ENCODE measurements at regions not wholly inside any gene's neighbourhood (a gene's known extent, or its start where the extent isn't known, plus 50 kb on each side); places are given as distances from the start of the nearest gene placed in this dataset.
"Not testable (repeated sequence)": the region's sequence is repeated elsewhere in the genome, so short reads cannot be mapped to it uniquely, and the experiment has no call there.

DNA sequence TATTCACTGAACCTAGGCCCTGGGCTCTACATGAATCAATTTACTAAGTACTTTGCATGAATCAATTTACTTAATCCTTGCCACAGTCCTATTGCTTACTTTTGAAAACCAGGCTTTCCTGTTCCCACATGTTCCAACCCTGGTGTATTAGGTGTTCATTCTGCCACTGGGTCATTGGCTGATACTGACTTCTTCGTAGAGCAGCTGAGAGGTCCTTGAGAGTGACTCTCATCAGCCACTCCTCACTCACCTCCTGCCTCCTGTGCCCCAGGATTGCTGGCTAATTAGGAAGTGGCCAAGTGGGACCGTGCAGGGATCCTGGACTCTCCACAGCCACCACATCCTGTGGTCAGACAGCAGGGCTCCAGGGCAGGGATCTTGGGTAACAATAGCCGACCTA, 172.7 kb upstream of the CXorf66 start:
- H2AFZ ChIP-seq (ENCODE audit: control insufficient read depth, low read depth, low read length); BruUV-seq (replicated peaks); SMC1A ChIA-PET (ENCODE audit: uncharacterized antibody, unreplicated experiment); H3K4me2 ChIP-seq (ENCODE audit: control insufficient read depth, insufficient read depth); DNase-seq (ENCODE audit: low read depth, low spot score); H3K79me2 ChIP-seq (ENCODE audit: control insufficient read depth, insufficient read depth, low read length); H3K27ac ChIP-seq (ENCODE audit: control insufficient read depth, insufficient read depth); H3K9me3 ChIP-seq (replicated peaks; ENCODE audit: control insufficient read depth, insufficient read depth, low read length); H3K4me3 ChIP-seq; RAD21 ChIA-PET (ENCODE audit: unreplicated experiment); FAIRE-seq; intact Hi-C loops (cut with micrococcal nuclease; ENCODE audit: unreplicated experiment); H3K9ac ChIP-seq (ENCODE audit: control insufficient read depth, insufficient read depth, low read length); CTCF ChIA-PET; H3K36me3 ChIP-seq (ENCODE audit: control insufficient read depth in 2 of 2, insufficient read depth in 2 of 2, low read length in 1 of 2); H3K27me3 ChIP-seq (replicated peaks in 1 of 2; ENCODE audit: control insufficient read depth in 2 of 2, insufficient read depth in 2 of 2, low read length in 1 of 2); POLR2A ChIA-PET; ATAC-seq; H3K4me1 ChIP-seq (ENCODE audit: control insufficient read depth, insufficient read depth, low read length); H4K20me1 ChIP-seq (ENCODE audit: control insufficient read depth, insufficient read depth): not testable (repeated sequence)
- in situ Hi-C loops (cut with MboI), result loop anchor here (5.0 kb wide), 1 partner anchor 61 kb away; no protein-coding TSS in a partner anchor
- 10% methylated on average over 1 of the region's 3 CpGs for WGBS (ENCODE audit: insufficient coverage, insufficient replicate concordance, low lambda C conversion rate, missing lambda C conversion rate)

DNA sequence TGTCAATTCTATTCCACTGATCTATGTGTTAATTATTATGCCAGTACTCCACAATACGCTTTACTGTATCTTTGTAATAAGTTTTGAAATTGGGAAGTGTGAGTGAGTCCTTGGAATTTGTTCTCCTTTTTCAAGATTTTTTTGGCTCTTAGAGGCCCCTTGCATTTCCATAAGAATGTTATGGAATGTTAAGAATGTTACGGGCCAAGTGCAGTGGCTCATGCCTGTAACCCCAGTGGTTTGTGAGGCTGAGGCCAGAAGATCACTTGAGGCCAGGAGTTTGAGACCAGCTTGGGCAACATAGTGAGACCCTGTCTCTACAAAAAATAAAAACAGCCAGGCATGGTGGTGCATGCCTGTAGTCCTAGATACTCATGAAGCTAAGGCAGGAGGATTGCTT, 167.6 kb upstream of the CXorf66 start:
- in situ Hi-C loops (cut with MboI), result no loop called here
- TF ChIP-seq SIX5 (IDR thresholded peaks at IDR 0.05; ENCODE audit: low read depth, low read length, severe bottlenecking), result no peak
- TF ChIP-seq, protein P1, sequence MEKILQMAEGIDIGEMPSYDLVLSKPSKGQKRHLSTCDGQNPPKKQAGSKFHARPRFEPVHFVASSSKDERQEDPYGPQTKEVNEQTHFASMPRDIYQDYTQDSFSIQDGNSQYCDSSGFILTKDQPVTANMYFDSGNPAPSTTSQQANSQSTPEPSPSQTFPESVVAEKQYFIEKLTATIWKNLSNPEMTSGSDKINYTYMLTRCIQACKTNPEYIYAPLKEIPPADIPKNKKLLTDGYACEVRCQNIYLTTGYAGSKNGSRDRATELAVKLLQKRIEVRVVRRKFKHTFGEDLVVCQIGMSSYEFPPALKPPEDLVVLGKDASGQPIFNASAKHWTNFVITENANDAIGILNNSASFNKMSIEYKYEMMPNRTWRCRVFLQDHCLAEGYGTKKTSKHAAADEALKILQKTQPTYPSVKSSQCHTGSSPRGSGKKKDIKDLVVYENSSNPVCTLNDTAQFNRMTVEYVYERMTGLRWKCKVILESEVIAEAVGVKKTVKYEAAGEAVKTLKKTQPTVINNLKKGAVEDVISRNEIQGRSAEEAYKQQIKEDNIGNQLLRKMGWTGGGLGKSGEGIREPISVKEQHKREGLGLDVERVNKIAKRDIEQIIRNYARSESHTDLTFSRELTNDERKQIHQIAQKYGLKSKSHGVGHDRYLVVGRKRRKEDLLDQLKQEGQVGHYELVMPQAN (conservative IDR thresholded peaks at IDR 0.05), result no peak
- TF ChIP-seq IRF4 (IDR thresholded peaks at IDR 0.05; ENCODE audit: low read depth, low read length), result no peak
- TF ChIP-seq ETV6 (conservative IDR thresholded peaks at IDR 0.05 in 1 of 2, IDR thresholded peaks at IDR 0.05 in 1 of 2; ENCODE audit: borderline replicate concordance in 1 of 2, low read depth in 1 of 2), result no peak
- TF ChIP-seq, protein P2, sequence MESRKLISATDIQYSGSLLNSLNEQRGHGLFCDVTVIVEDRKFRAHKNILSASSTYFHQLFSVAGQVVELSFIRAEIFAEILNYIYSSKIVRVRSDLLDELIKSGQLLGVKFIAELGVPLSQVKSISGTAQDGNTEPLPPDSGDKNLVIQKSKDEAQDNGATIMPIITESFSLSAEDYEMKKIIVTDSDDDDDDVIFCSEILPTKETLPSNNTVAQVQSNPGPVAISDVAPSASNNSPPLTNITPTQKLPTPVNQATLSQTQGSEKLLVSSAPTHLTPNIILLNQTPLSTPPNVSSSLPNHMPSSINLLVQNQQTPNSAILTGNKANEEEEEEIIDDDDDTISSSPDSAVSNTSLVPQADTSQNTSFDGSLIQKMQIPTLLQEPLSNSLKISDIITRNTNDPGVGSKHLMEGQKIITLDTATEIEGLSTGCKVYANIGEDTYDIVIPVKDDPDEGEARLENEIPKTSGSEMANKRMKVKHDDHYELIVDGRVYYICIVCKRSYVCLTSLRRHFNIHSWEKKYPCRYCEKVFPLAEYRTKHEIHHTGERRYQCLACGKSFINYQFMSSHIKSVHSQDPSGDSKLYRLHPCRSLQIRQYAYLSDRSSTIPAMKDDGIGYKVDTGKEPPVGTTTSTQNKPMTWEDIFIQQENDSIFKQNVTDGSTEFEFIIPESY (IDR thresholded peaks at IDR 0.05), result no peak
- TF ChIP-seq CREM (IDR thresholded peaks at IDR 0.05; ENCODE audit: low read depth), result no peak
- TF ChIP-seq, protein P3, sequence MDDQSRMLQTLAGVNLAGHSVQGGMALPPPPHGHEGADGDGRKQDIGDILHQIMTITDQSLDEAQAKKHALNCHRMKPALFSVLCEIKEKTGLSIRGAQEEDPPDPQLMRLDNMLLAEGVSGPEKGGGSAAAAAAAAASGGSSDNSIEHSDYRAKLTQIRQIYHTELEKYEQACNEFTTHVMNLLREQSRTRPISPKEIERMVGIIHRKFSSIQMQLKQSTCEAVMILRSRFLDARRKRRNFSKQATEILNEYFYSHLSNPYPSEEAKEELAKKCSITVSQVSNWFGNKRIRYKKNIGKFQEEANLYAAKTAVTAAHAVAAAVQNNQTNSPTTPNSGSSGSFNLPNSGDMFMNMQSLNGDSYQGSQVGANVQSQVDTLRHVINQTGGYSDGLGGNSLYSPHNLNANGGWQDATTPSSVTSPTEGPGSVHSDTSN (IDR thresholded peaks at IDR 0.05; ENCODE audit: insufficient replicate concordance, low read depth, low read length), result no peak
- no peak for TF ChIP-seq NFYA (IDR thresholded peaks at IDR 0.05; ENCODE audit: borderline replicate concordance, low read depth, low read length)

More for the DNA sequence above, 167.6 kb upstream of the CXorf66 start:
- 22% methylated on average over 2 of the region's 2 CpGs for WGBS (ENCODE audit: insufficient coverage, insufficient replicate concordance, low lambda C conversion rate, missing lambda C conversion rate)
- ChIA-PET POLR2A (no interaction called here), RAD21 (ENCODE audit: unreplicated experiment) (no interaction called here), CTCF (interaction anchor here (0.7 kb wide), 1 partner anchor 358 kb away, joined by 3 read pairs; no protein-coding TSS in a partner anchor), SMC1A (ENCODE audit: uncharacterized antibody, unreplicated experiment) (no interaction called here)
- no peaks in the 10 kb centered on the region for H3K4me1 ChIP-seq (ENCODE audit: control insufficient read depth, insufficient read depth, low read length)
- no peak overlapping the region for H2AFZ ChIP-seq (ENCODE audit: control insufficient read depth, low read depth, low read length)
- H3K9ac ChIP-seq (ENCODE audit: control insufficient read depth, insufficient read depth, low read length), result no peak overlapping the region
- BruUV-seq (replicated peaks), result no TSS peak
- no peak for DNase-seq (ENCODE audit: low read depth, low spot score)
- H4K20me1 ChIP-seq (ENCODE audit: control insufficient read depth, insufficient read depth), result no peaks in the 10 kb centered on the region
- H3K27me3 ChIP-seq (replicated peaks in 1 of 2; ENCODE audit: control insufficient read depth in 2 of 2, insufficient read depth in 2 of 2, low read length in 1 of 2), result no peaks in the 10 kb centered on the region
- no peak for FAIRE-seq
- H3K27ac ChIP-seq (ENCODE audit: control insufficient read depth, insufficient read depth), result no peak overlapping the region
- no peak overlapping the region for H3K4me2 ChIP-seq (ENCODE audit: control insufficient read depth, insufficient read depth)
- intact Hi-C loops (cut with micrococcal nuclease; ENCODE audit: unreplicated experiment), result no loop called here
- no peaks in the 10 kb centered on the region for H3K36me3 ChIP-seq (ENCODE audit: control insufficient read depth in 2 of 2, insufficient read depth in 2 of 2, low read length in 1 of 2)
- H3K79me2 ChIP-seq (ENCODE audit: control insufficient read depth, insufficient read depth, low read length), result no peaks in the 10 kb centered on the region
- H3K9me3 ChIP-seq (replicated peaks; ENCODE audit: control insufficient read depth, insufficient read depth, low read length), result no peaks in the 10 kb centered on the region
- no peak overlapping the region for H3K4me3 ChIP-seq
- no peak for ATAC-seq
